ENCODE measurements at regions not wholly inside any gene's neighbourhood (a gene's known extent, or its start where the extent isn't known, plus 50 kb on each side); places are given as distances from the start of the nearest gene placed in this dataset.

DNA sequence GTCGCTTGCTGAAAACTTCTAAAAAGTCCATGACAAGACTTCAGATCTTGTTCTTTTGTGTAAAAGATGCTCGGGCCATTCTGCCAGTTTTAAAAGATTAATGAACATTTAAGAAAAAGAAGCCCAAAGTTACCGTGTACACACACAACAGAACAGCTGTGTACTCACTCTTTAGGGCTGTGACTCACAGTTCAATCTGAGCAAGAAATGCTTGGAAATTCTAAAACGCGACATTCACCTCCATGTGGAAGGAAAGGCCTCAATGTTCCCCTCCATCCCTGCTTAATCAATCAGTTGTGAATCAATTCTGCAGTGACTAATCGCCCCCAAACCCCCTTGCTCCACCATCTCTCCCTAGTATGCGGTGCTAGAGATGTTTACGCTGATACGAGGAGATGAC lies 609.9 kb upstream of the SALL1 start:
- Histone ChIP-seq H3K9me3 (ENCODE audit: control insufficient read depth, insufficient read depth, low read length) (no peaks in the 10 kb centered on the region), H3K27ac (ENCODE audit: low read depth, low read length) (no peak overlapping the region), H3K36me3 (ENCODE audit: control insufficient read depth, insufficient read depth, low read length) (no peaks in the 10 kb centered on the region), H3K4me1 (ENCODE audit: control insufficient read depth, insufficient read depth, low read length) (peaks cover 38% of the 10 kb centered on the region), H3K9ac (ENCODE audit: low read depth, low read length) (no peak overlapping the region), H3K4me3 (ENCODE audit: low read depth, low read length) (no peak overlapping the region), H3K27me3 (ENCODE audit: control insufficient read depth, insufficient read depth, low read length) (peaks cover 34% of the 10 kb centered on the region)

DNA sequence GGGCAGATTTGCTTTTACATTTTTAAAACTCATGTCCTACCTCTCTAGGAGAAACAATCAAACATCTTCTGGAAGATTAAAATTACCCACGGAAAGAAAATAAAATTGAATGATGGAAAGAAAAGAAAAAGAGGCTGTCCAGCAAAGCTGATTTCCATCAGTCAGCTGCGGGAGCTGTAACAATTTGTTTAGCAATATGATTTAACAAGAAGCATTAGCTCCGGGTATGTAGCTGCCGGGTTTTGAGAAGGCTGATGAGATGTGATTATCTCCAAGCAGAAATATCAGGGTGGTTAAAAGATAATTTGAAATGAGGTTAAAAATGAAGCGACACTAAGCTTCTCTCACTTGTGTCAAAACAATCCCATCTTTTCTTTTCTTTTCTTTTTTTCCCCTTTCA lies 608.9 kb upstream of the SALL1 start:
- no peaks in the 10 kb centered on the region for H3K9me3 ChIP-seq (ENCODE audit: control insufficient read depth, insufficient read depth, low read length)
- H3K4me3 ChIP-seq (ENCODE audit: low read depth, low read length) = no peak overlapping the region
- H3K9ac ChIP-seq (ENCODE audit: low read depth, low read length) = no peak overlapping the region
- peaks cover 25% of the 10 kb centered on the region for H3K27me3 ChIP-seq (ENCODE audit: control insufficient read depth, insufficient read depth, low read length)
- H3K27ac ChIP-seq (ENCODE audit: low read depth, low read length) = no peak overlapping the region
- H3K36me3 ChIP-seq (ENCODE audit: control insufficient read depth, insufficient read depth, low read length) = no peaks in the 10 kb centered on the region
- peaks cover 46% of the 10 kb centered on the region for H3K4me1 ChIP-seq (ENCODE audit: control insufficient read depth, insufficient read depth, low read length)

DNA sequence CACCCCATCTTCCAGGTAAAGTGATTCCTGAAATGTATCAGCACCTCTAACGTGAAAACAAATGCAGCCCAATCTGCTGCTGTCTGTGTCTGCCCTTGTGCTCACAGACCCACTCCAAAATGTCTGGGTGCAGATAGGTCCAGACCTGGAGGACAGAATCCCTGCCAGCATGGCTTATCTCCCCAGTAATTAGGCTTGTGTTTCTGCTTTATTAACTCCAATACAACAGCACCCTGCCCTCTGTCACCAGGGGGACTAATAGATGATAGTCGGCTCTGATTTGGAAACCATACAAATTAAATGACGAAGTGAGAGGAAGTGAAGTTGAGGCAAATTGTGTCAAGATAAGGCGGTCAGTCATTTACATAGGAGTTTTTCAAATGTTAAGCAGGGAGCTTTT lies 608.3 kb upstream of the SALL1 start:
- Histone ChIP-seq H3K27me3 (ENCODE audit: control insufficient read depth, insufficient read depth, low read length) (peaks cover 21% of the 10 kb centered on the region), H3K36me3 (ENCODE audit: control insufficient read depth, insufficient read depth, low read length) (no peaks in the 10 kb centered on the region), H3K4me3 (ENCODE audit: low read depth, low read length) (no peak overlapping the region), H3K4me1 (ENCODE audit: control insufficient read depth, insufficient read depth, low read length) (peaks cover 53% of the 10 kb centered on the region), H3K9me3 (ENCODE audit: control insufficient read depth, insufficient read depth, low read length) (no peaks in the 10 kb centered on the region), H3K9ac (ENCODE audit: low read depth, low read length) (no peak overlapping the region), H3K27ac (ENCODE audit: low read depth, low read length) (no peak overlapping the region)

DNA sequence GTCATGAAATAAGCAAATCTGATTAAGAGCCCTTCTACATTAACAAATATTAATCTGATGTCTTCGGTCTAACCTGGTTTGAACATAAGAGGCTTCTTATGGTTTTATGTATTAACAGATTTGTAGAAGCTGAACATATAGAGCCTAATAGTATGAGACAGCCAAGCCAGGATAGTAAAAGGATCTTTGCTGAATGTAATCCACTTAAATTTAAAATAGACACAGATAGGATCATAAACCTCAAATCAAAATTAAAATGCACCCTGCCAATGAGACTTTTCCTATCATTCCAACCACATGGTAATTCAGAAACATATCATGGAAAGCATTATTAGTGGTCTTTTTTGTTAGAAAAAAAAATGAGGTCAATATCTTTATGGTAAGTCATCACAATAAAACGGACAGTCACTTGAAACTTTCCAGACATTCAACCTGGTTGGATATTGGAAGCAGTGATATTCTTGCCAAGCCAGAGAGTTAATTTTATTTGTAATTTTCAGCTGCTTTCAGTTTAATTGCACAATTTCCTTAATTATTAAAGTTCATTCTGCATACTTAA lies 606.9 kb upstream of the SALL1 start:
- Histone ChIP-seq H3K9ac (ENCODE audit: low read depth, low read length) (no peak overlapping the region), H3K9me3 (ENCODE audit: control insufficient read depth, insufficient read depth, low read length) (no peaks in the 10 kb centered on the region), H3K4me3 (ENCODE audit: low read depth, low read length) (no peak overlapping the region), H3K27ac (ENCODE audit: low read depth, low read length) (no peak overlapping the region), H3K36me3 (ENCODE audit: control insufficient read depth, insufficient read depth, low read length) (no peaks in the 10 kb centered on the region), H3K4me1 (ENCODE audit: control insufficient read depth, insufficient read depth, low read length) (peaks cover 54% of the 10 kb centered on the region), H3K27me3 (ENCODE audit: control insufficient read depth, insufficient read depth, low read length) (peaks cover 20% of the 10 kb centered on the region)

DNA sequence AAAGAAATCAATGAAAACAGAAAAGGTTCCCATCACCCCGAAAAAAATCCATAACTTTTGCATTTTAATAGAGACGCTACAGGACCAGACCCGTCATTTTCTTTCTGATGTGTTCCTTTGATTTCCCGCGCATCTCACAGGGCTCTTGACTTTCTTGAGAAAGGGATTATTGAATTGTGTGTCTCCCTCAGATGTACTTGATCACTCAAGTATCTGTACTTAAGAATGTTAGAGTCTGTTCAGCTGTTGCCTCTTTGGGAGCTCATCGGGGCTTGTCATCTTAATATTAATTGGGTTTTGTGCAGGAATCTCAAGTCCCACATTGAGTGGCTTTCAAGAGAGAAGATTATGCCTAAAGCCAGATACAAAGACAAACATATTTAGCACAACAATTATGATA lies 606.4 kb upstream of the SALL1 start:
- H3K27ac ChIP-seq (ENCODE audit: low read depth, low read length) = no peak overlapping the region
- H3K4me1 ChIP-seq (ENCODE audit: control insufficient read depth, insufficient read depth, low read length) = peaks cover 49% of the 10 kb centered on the region
- H3K9me3 ChIP-seq (ENCODE audit: control insufficient read depth, insufficient read depth, low read length) = no peaks in the 10 kb centered on the region
- H3K36me3 ChIP-seq (ENCODE audit: control insufficient read depth, insufficient read depth, low read length) = no peaks in the 10 kb centered on the region
- H3K4me3 ChIP-seq (ENCODE audit: low read depth, low read length) = no peak overlapping the region
- H3K9ac ChIP-seq (ENCODE audit: low read depth, low read length) = no peak overlapping the region
- peaks cover 15% of the 10 kb centered on the region for H3K27me3 ChIP-seq (ENCODE audit: control insufficient read depth, insufficient read depth, low read length)

DNA sequence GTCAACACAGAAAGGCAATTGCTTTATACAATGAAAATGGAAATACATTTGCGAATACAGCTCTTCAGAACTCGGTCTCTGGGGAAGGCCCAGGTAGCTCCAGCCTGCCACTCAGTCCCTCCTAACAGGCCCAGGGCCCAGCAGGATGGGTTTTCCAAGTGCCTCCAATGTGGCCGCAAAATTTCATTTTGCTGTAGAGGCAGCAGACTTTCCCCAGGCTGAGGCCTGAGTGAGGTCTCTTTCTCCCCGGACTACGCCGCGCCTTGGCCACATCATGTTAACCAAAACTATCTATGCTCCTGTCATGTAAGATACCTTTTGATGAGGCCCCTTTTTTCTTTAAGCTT lies 606.0 kb upstream of the SALL1 start:
- Histone ChIP-seq H3K36me3 (ENCODE audit: control insufficient read depth, insufficient read depth, low read length) (no peaks in the 10 kb centered on the region), H3K27ac (ENCODE audit: low read depth, low read length) (no peak overlapping the region), H3K4me3 (ENCODE audit: low read depth, low read length) (no peak overlapping the region), H3K27me3 (ENCODE audit: control insufficient read depth, insufficient read depth, low read length) (peaks cover 12% of the 10 kb centered on the region), H3K9ac (ENCODE audit: low read depth, low read length) (no peak overlapping the region), H3K4me1 (ENCODE audit: control insufficient read depth, insufficient read depth, low read length) (peaks cover 50% of the 10 kb centered on the region), H3K9me3 (ENCODE audit: control insufficient read depth, insufficient read depth, low read length) (no peaks in the 10 kb centered on the region)

DNA sequence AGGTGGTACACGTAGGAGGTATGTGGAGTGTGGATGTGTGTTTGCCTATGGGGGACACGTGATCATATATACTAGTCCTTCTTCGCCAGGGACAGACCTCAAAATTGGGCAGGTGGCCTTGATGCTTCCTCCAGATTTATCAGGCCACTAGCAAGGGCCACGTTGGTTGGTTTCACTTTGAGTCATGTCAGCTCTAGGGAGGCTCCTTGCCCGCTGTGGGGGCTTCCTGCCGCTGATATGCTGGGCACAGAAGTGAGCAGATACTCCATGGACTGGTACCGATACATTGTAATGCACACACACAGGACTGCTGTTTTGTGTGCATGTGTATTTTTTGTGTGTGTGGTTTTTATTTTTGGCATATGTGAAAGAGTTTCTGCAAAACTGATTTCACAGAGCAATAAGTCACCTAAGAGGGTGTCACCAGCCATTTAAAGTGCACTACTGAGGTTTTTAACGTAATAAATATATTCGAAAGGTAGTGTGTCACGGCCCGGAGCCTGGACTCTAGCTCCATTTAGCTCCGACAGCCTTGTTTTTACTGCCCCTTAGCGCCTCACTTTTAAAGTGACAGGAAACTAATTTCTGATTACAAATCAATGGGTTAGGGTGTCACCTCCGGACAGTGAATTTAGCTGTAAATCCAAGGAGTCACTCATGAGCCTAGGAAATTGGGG lies 605.5 kb upstream of the SALL1 start:
- Histone ChIP-seq H3K36me3 (ENCODE audit: control insufficient read depth, insufficient read depth, low read length) (no peaks in the 10 kb centered on the region), H3K9me3 (ENCODE audit: control insufficient read depth, insufficient read depth, low read length) (no peaks in the 10 kb centered on the region), H3K27ac (ENCODE audit: low read depth, low read length) (no peak overlapping the region), H3K9ac (ENCODE audit: low read depth, low read length) (no peak overlapping the region), H3K27me3 (ENCODE audit: control insufficient read depth, insufficient read depth, low read length) (peaks cover 8% of the 10 kb centered on the region), H3K4me3 (ENCODE audit: low read depth, low read length) (no peak overlapping the region), H3K4me1 (ENCODE audit: control insufficient read depth, insufficient read depth, low read length) (peaks cover 47% of the 10 kb centered on the region)

DNA sequence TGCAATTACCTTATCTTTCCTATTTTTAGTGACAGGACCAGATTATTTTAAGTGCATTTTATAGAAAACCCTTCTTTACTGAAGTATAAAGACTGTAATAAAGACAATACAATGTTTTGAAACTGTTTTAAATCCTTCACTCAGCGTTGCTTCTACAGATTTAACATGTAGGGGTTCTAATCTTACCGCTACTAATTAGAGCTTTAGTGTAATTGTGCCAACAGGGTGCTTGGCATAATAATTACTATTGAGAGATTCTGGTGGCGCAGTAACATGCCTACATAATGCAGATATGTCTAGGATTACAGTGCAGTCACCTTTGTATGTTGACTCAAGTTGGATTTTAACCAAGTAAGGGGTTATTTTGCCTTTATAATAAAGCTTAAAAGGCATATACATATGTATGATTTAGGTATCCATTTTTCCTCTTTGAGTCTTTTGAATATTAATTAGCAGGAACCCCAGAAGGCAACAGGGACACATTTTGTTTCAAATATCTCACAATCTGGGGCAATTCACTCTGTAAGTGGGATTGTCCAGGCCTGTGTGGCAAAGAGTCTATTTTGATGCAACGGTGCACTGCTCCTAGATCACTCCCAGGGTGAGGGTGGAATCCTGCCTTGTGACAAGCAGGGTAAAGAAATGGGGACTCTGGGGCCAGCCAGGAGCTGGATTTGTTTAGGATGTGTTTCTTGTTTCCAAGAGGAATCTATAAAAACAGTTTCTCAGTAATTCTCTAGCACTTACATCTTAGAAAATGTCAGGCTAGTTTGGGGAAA lies 604.7 kb upstream of the SALL1 start:
- no peak overlapping the region for H3K27ac ChIP-seq (ENCODE audit: low read depth, low read length)
- no peaks in the 10 kb centered on the region for H3K36me3 ChIP-seq (ENCODE audit: control insufficient read depth, insufficient read depth, low read length)
- no peaks in the 10 kb centered on the region for H3K9me3 ChIP-seq (ENCODE audit: control insufficient read depth, insufficient read depth, low read length)
- H3K27me3 ChIP-seq (ENCODE audit: control insufficient read depth, insufficient read depth, low read length) = peaks cover under 1% of the 10 kb centered on the region; the same call in 1 of the 2 replicates
- peaks cover 39% of the 10 kb centered on the region for H3K4me1 ChIP-seq (ENCODE audit: control insufficient read depth, insufficient read depth, low read length)
- no peak overlapping the region for H3K4me3 ChIP-seq (ENCODE audit: low read depth, low read length)
- H3K9ac ChIP-seq (ENCODE audit: low read depth, low read length) = no peak overlapping the region

DNA sequence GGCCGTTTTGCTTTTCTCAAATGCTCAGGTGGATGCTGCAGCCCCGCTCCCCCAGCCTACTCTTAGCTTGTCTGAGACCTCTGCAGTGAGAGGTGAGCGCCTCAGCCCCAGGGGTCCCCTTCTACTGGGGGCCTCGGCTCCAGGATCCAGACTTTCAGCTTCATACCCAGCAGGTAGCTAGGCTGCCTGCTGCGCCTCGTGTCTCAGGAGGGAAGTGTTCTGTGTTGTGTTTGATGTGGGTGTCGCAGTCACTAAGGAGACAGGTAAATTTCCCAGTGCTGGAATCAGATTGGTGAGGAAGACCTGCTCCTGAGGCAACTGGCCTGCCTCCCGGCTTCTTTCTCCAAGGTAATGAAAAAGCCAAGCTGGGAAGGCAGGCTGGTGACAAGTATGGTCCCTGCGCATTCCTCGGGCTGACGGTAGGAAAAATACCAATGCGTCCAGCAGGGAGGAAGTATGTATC lies 604.0 kb upstream of the SALL1 start:
- peaks cover 39% of the 10 kb centered on the region for H3K4me1 ChIP-seq (ENCODE audit: control insufficient read depth, insufficient read depth, low read length)
- H3K4me3 ChIP-seq (ENCODE audit: low read depth, low read length) = no peak overlapping the region
- no peaks in the 10 kb centered on the region for H3K9me3 ChIP-seq (ENCODE audit: control insufficient read depth, insufficient read depth, low read length)
- no peak overlapping the region for H3K27ac ChIP-seq (ENCODE audit: low read depth, low read length)
- no peaks in the 10 kb centered on the region for H3K36me3 ChIP-seq (ENCODE audit: control insufficient read depth, insufficient read depth, low read length)
- H3K27me3 ChIP-seq (ENCODE audit: control insufficient read depth, insufficient read depth, low read length) = no peaks in the 10 kb centered on the region
- H3K9ac ChIP-seq (ENCODE audit: low read depth, low read length) = no peak overlapping the region

DNA sequence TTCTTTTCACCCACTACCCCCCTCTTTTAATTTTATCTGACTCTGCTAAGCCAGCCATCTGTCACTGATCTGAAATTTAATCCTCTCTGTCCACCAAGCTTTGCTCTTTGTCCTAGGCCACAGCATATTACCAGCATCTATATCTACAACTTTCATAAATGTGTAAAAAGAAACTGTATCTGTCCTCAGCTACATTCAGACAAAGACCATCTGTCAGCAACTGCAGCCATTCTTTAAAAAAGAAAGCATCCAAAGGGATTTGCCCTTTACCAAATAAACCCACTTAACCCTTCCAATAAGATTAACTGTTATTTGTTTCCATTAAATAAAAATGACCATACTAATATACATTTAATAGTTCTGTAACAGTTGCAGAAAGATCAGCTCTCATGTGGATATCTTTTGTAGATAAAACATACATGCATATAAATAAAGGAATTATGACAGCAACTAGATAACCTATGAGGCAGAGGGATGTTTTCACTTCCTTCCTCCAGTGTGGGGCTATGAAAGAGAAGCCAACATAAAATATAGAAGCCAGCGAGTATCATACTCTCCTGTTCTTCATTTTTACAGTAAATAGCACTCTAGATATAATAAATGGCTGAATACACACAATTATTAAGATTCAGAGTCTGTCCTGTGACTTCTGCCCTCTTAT lies 602.5 kb upstream of the SALL1 start:
- Histone ChIP-seq H3K27ac (ENCODE audit: low read depth, low read length) (no peak overlapping the region), H3K27me3 (ENCODE audit: control insufficient read depth, insufficient read depth, low read length) (no peaks in the 10 kb centered on the region), H3K9me3 (ENCODE audit: control insufficient read depth, insufficient read depth, low read length) (no peaks in the 10 kb centered on the region), H3K9ac (ENCODE audit: low read depth, low read length) (no peak overlapping the region), H3K4me1 (ENCODE audit: control insufficient read depth, insufficient read depth, low read length) (peaks cover 27% of the 10 kb centered on the region), H3K4me3 (ENCODE audit: low read depth, low read length) (no peak overlapping the region), H3K36me3 (ENCODE audit: control insufficient read depth, insufficient read depth, low read length) (no peaks in the 10 kb centered on the region)

Data from HUES48 (cell line).